ENCODE measurements at regions not wholly inside any gene's neighbourhood (a gene's known extent, or its start where the extent isn't known, plus 50 kb on each side); places are given as distances from the start of the nearest gene placed in this dataset.

GRCh38 chr11:134727636-134728035 lies 315.6 kb upstream of the B3GAT1 start:
- no peak for TF ChIP-seq CTCF (IDR thresholded peaks at IDR 0.05)
- no peak for TF ChIP-seq POLR2A (IDR thresholded peaks at IDR 0.05)

Data from heart left ventricle (tissue), 13 donors.